ENCODE measurements at regions not wholly inside any gene's neighbourhood (a gene's known extent, or its start where the extent isn't known, plus 50 kb on each side); places are given as distances from the start of the nearest gene placed in this dataset.

DNA sequence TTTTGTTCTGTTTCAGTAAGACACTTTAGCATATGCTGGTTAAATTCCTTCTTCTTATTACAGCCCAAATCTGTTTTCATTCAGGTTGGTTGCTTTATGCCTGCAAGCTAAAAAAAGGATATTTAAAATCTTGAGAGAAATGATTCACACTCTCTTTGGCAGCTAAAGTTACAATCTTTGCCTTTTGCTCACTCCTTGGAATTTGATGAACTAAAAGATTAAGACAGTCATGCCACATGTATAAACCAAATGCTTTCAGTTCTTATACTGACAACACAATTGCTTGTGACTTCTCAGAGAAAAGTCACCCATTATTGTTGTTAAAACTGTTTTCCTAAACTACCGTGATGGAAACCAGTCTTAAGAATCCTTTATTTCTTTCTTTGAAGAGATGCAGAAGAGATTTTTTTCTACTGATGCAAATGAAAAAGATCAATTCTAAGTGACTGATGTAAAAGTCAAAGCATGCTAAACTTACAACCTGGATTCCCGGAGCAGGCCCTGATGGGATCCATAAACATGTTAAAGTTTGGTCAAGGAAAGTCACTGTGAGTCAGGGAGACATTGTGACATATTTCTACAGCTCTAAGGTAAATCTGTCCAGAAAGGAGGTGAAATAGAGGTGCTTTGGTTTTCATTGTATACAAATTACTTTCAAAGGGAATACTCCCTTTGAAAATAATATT lies 144.2 kb upstream of the CDH10 start (continued):
- TF ChIP-seq, protein P1, sequence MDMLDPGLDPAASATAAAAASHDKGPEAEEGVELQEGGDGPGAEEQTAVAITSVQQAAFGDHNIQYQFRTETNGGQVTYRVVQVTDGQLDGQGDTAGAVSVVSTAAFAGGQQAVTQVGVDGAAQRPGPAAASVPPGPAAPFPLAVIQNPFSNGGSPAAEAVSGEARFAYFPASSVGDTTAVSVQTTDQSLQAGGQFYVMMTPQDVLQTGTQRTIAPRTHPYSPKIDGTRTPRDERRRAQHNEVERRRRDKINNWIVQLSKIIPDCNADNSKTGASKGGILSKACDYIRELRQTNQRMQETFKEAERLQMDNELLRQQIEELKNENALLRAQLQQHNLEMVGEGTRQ (IDR thresholded peaks at IDR 0.05; ENCODE audit: borderline replicate concordance, low read depth, low read length) = no peak
- no peak for TF ChIP-seq GABPA (IDR thresholded peaks at IDR 0.05; ENCODE audit: low read depth)
- peak; percentile 94 for TF ChIP-seq POLR2AphosphoS5 (IDR thresholded peaks at IDR 0.05; ENCODE audit: low read depth, low read length)
- TF ChIP-seq EZH2phosphoT487 (IDR thresholded peaks at IDR 0.05; ENCODE audit: borderline replicate concordance, low read depth) = no peak
- TF ChIP-seq, protein P2, sequence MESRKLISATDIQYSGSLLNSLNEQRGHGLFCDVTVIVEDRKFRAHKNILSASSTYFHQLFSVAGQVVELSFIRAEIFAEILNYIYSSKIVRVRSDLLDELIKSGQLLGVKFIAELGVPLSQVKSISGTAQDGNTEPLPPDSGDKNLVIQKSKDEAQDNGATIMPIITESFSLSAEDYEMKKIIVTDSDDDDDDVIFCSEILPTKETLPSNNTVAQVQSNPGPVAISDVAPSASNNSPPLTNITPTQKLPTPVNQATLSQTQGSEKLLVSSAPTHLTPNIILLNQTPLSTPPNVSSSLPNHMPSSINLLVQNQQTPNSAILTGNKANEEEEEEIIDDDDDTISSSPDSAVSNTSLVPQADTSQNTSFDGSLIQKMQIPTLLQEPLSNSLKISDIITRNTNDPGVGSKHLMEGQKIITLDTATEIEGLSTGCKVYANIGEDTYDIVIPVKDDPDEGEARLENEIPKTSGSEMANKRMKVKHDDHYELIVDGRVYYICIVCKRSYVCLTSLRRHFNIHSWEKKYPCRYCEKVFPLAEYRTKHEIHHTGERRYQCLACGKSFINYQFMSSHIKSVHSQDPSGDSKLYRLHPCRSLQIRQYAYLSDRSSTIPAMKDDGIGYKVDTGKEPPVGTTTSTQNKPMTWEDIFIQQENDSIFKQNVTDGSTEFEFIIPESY (IDR thresholded peaks at IDR 0.05; ENCODE audit: borderline replicate concordance, low read depth) = peak; percentile 59; the same call in 1 of the 2 replicates
- TF ChIP-seq, protein P3, sequence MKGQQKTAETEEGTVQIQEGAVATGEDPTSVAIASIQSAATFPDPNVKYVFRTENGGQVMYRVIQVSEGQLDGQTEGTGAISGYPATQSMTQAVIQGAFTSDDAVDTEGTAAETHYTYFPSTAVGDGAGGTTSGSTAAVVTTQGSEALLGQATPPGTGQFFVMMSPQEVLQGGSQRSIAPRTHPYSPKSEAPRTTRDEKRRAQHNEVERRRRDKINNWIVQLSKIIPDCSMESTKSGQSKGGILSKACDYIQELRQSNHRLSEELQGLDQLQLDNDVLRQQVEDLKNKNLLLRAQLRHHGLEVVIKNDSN (IDR thresholded peaks at IDR 0.05; ENCODE audit: borderline replicate concordance, low read depth) = no peak
- TF ChIP-seq ELF1 (IDR thresholded peaks at IDR 0.05) = peak; percentile 38; the same call in 1 of the 2 replicates
- TF ChIP-seq FOXM1 (IDR thresholded peaks at IDR 0.05; ENCODE audit: low read depth) = peak; percentile 99

DNA sequence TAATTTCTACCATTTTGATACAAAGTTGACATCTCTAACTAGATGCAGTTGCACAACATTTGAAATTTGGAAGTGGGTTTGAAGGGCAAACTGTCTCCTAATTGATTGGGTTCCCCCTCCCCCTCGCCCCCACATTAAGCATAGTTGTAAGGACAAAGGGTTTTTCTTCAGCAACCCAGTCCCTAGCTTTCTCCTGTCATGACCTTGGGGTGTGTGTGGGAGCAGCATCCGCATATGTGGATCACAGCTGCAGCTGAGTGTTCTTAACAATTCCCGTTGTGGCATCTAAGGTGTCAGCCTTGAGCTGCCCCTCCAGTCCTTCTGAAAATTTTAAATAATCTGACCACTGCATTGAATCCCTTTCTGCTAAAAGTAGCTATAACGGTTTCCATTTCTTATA lies 141.3 kb upstream of the CDH10 start:
- H3K9ac ChIP-seq = no peak overlapping the region
- no peaks in the 10 kb centered on the region for H3K27me3 ChIP-seq (ENCODE audit: insufficient read depth)
- 62% methylated on average over 4 of the region's 4 CpGs for WGBS (ENCODE audit: low lambda C conversion rate)
- H3K27ac ChIP-seq (ENCODE audit: low read depth in 2 of 2, low read length in 1 of 2) = no peak overlapping the region
- no peaks in the 10 kb centered on the region for H4K20me1 ChIP-seq (ENCODE audit: insufficient read depth)
- no peaks in the 10 kb centered on the region for H3K9me3 ChIP-seq
- H2AFZ ChIP-seq (ENCODE audit: low read depth) = no peak overlapping the region
- DNase-seq = no peak
- ChIA-PET POLR2A (no interaction called here), CTCF (no interaction called here)
- peaks cover 0 to 20% of the 10 kb centered on the region in 2 experiments; a peak in 3 of 4 replicates for H3K4me1 ChIP-seq (ENCODE audit: control insufficient read depth in 1 of 2, insufficient read depth in 2 of 2, low read depth in 1 of 2, low read length in 1 of 2)
- no peaks in the 10 kb centered on the region for H3K9me2 ChIP-seq
- TF ChIP-seq SIN3A (IDR thresholded peaks at IDR 0.05; ENCODE audit: borderline replicate concordance, low read depth, low read length) = no peak
- TF ChIP-seq, protein P1 (IDR thresholded peaks at IDR 0.05; ENCODE audit: borderline replicate concordance, low read depth, low read length) = no peak
- TF ChIP-seq RCOR1 (IDR thresholded peaks at IDR 0.05; ENCODE audit: low read length) = no peak
- no peak for TF ChIP-seq CHD2 (IDR thresholded peaks at IDR 0.05; ENCODE audit: low read length, partially characterized antibody)
- no peak for TF ChIP-seq GATA2 (CRISPR knock-in tag; IDR thresholded peaks at IDR 0.05)
- H3F3A ChIP-seq (replicated peaks; ENCODE audit: insufficient read depth) = peaks cover 41% of the 10 kb centered on the region
- no peak overlapping the region for H3K4me3 ChIP-seq (ENCODE audit: low read depth in 2 of 2, low read length in 1 of 2)
- no peaks in the 10 kb centered on the region for H3K36me3 ChIP-seq (replicated peaks in 1 of 2; ENCODE audit: control insufficient read depth in 1 of 2, insufficient read depth in 2 of 2, low read length in 1 of 2)
- H3K4me2 ChIP-seq = no peak overlapping the region
- H3K79me2 ChIP-seq (ENCODE audit: insufficient read depth) = no peaks in the 10 kb centered on the region

Data from SK-N-SH (cell line).